Astrocyte (in vitro differentiated cells and primary cell): ENCODE measurements at regions not wholly inside any gene's neighbourhood (a gene's known extent, or its start where the extent isn't known, plus 50 kb on each side); places are given as distances from the start of the nearest gene placed in this dataset.

Source experiments
- EZH2 ChIP-seq: IDR thresholded peaks from 2 replicates; pipeline ENCODE4 v1.6.1; 2012; ENCODE audit warnings: mild to moderate bottlenecking, low read length, inconsistent platforms; ENCODE audit not compliant: insufficient read depth
- TF ChIP-seq, protein P1 (sequence below): IDR thresholded peaks from 2 replicates; pipeline ENCODE4 v1.5.1; 2011; ENCODE audit warnings: low read depth, mild to moderate bottlenecking, inconsistent platforms, low read length, moderate library complexity; ENCODE audit not compliant: insufficient read depth

DNA sequence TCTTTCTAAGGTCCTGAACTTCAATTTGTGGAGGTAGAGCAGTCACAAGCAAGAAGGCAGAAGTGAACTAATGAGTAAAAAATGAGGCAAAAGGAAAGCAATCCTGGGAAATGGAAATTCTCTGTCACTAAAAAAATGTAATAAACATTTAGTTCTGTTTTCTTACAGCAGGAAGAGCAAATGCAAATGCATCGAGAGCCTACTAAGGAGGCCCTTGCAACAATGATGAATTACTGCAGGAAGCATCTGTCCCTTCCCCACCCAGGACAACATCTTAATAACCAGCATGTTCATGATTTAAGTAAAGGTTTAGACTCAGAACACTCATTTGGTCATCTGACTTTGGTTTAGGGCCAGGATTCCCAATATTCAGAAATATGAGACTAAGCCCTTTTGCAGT is 341.4 kb upstream of the NOCT start:
- TF ChIP-seq, protein P1, sequence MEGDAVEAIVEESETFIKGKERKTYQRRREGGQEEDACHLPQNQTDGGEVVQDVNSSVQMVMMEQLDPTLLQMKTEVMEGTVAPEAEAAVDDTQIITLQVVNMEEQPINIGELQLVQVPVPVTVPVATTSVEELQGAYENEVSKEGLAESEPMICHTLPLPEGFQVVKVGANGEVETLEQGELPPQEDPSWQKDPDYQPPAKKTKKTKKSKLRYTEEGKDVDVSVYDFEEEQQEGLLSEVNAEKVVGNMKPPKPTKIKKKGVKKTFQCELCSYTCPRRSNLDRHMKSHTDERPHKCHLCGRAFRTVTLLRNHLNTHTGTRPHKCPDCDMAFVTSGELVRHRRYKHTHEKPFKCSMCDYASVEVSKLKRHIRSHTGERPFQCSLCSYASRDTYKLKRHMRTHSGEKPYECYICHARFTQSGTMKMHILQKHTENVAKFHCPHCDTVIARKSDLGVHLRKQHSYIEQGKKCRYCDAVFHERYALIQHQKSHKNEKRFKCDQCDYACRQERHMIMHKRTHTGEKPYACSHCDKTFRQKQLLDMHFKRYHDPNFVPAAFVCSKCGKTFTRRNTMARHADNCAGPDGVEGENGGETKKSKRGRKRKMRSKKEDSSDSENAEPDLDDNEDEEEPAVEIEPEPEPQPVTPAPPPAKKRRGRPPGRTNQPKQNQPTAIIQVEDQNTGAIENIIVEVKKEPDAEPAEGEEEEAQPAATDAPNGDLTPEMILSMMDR = no peak
- TF ChIP-seq EZH2 = no peak
